ENCODE measurements at regions not wholly inside any gene's neighbourhood (a gene's known extent, or its start where the extent isn't known, plus 50 kb on each side); places are given as distances from the start of the nearest gene placed in this dataset.

DNA sequence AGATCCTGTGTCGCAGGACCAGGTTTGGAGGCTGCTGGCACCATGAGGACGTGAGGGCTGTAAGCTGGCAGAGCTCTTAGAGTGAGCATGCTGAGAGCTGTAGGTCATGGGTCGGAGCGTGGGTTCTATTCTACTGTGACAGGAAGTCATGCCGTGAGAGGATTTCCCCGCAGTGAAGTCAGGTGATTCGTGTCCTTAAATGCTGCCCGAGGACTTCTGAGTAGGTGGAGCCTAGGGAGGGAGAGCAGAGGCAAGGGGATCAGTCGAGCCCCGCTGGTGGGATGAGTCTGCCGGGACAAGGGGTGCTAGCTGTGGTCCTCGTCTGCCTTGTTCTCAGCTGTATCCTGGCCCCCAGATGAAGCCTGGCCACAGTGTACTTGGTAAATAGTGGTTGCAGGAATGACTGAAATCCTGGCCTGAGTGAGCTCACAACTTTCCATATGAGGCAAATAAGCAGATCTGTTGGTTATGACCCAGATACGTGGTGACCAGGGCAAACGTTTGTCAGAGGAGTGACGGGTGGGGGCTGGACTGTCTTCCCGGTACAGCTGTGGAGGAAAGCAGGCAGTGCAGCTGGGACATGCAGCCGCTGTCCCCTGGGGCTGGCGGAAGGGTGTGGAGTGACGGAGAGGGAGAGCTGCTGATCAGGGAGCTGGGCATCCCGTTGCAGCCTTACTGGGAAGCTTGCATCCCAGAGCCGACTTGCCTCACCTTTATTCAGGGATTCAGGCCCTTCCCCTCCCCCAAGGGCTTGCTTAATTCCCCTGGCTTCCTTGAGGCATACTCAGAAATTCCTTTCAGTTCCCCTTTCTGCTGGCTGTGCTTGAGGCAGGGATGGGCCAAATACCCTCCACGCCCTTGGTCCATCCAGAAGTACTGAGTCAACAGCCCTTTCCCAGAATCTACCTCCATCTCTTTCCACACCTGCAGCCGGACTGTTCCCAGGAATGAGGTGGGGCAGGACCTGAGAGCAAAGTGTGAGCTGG, 250.9 kb upstream of the RREB1 start:
- WGBS (ENCODE audit: extremely low coverage, insufficient read length, low lambda C conversion rate): no CpG with 5 or more reads among the region's 23 CpGs
- Histone ChIP-seq H3K4ac (ENCODE audit: low read depth, low read length) (no peak overlapping the region), H3K23me2 (ENCODE audit: insufficient read length, low read depth, low read length, poor library complexity, severe bottlenecking) (no peaks in the 10 kb centered on the region), H3K9ac (ENCODE audit: extremely low read depth, insufficient read length, low read length) (no peak overlapping the region), H2BK20ac (ENCODE audit: low read depth, low read length, poor library complexity, severe bottlenecking) (no peak overlapping the region), H3K79me2 (ENCODE audit: insufficient read depth, low read length) (no peaks in the 10 kb centered on the region), H3K27me3 (ENCODE audit: insufficient read depth, low read length) (no peaks in the 10 kb centered on the region), H3K9me3 (ENCODE audit: control insufficient read depth, low read depth, low read length) (no peaks in the 10 kb centered on the region), H3T11ph (ENCODE audit: low read length) (no peak overlapping the region), H4K91ac (ENCODE audit: insufficient read length, low read depth, low read length) (no peak overlapping the region), H3K14ac (ENCODE audit: insufficient read depth, low read length) (peak overlapping the region; percentile 24; the same call in 1 of the 2 replicates), H3K4me2 (ENCODE audit: insufficient read depth, insufficient read length, low read length) (peak overlapping the region; percentile 15), H2BK12ac (ENCODE audit: insufficient read length, low read depth, low read length) (no peak overlapping the region), H4K20me1 (ENCODE audit: control insufficient read depth, insufficient read depth, insufficient read length) (no peaks in the 10 kb centered on the region), H2AK5ac (ENCODE audit: insufficient read length, low read length) (no peak overlapping the region), H3K79me1 (ENCODE audit: insufficient read depth, low read depth, low read length, poor library complexity, severe bottlenecking) (no peaks in the 10 kb centered on the region), H3K18ac (ENCODE audit: insufficient read length, low read depth, low read length) (peak overlapping the region; percentile 41), H2BK15ac (ENCODE audit: low read depth, low read length) (no peak overlapping the region), H4K8ac (replicated peaks; ENCODE audit: insufficient read length, low read depth, low read length) (no peak overlapping the region), H4K5ac (ENCODE audit: insufficient read length, low read depth, low read length) (no peak overlapping the region), H3K56ac (ENCODE audit: insufficient read length, low read depth, low read length) (no peak overlapping the region), H2AFZ (ENCODE audit: low read length) (no peak overlapping the region), H2BK5ac (ENCODE audit: insufficient read length, low read length) (no peak overlapping the region), H3K23ac (ENCODE audit: insufficient read length, low read depth, low read length) (no peak overlapping the region), H2BK120ac (ENCODE audit: low read depth, low read length, poor library complexity, severe bottlenecking) (no peak overlapping the region), H3K4me1 (ENCODE audit: insufficient read depth, low read length) (peaks cover 6% of the 10 kb centered on the region; the same call in 1 of the 2 replicates), H3K27ac (ENCODE audit: insufficient read length, low read depth, low read length) (no peak overlapping the region)
- Mint-ChIP-seq H3K9me3 (no peaks in the 10 kb centered on the region; a peak in 1 of 5 replicates), H3K36me3 (ENCODE audit: insufficient read depth in 1 of 3, low read depth in 3 of 3) (no peaks in the 10 kb centered on the region), H3K27ac (peak overlapping the region in 1 of 3 experiments; percentile 58; a peak in 3 of 7 replicates), H3K4me3 (peak overlapping the region; percentile 18 to 21; a peak in 3 of 5 replicates), H3K4me1 (peaks cover 21 to 27% of the 10 kb centered on the region in 2 experiments), H3K27me3 (ENCODE audit: low read depth) (peaks cover 5% of the 10 kb centered on the region)
- DNase-seq: peak; percentile 57
- TF ChIP-seq, protein P1, sequence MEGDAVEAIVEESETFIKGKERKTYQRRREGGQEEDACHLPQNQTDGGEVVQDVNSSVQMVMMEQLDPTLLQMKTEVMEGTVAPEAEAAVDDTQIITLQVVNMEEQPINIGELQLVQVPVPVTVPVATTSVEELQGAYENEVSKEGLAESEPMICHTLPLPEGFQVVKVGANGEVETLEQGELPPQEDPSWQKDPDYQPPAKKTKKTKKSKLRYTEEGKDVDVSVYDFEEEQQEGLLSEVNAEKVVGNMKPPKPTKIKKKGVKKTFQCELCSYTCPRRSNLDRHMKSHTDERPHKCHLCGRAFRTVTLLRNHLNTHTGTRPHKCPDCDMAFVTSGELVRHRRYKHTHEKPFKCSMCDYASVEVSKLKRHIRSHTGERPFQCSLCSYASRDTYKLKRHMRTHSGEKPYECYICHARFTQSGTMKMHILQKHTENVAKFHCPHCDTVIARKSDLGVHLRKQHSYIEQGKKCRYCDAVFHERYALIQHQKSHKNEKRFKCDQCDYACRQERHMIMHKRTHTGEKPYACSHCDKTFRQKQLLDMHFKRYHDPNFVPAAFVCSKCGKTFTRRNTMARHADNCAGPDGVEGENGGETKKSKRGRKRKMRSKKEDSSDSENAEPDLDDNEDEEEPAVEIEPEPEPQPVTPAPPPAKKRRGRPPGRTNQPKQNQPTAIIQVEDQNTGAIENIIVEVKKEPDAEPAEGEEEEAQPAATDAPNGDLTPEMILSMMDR (conservative IDR thresholded peaks at IDR 0.05): no peak
